GM19452 (cell line): ENCODE measurements at regions not wholly inside any gene's neighbourhood (a gene's known extent, or its start where the extent isn't known, plus 50 kb on each side); places are given as distances from the start of the nearest gene placed in this dataset.
A peak's percentile ranks its signal among the peaks of the same experiment; 100 is the strongest.
"Not testable (repeated sequence)": the region's sequence is repeated elsewhere in the genome, so short reads cannot be mapped to it uniquely, and the experiment has no call there.

Experiments used
- ATAC-seq: cut with Tn5 transposase; IDR thresholded peaks from one replicate; pipeline ENCODE4 v1.9.1; 2021; ENCODE audit not compliant: unreplicated experiment

GRCh38 chr3:153889905-153890334 lies 231.3 kb upstream of the ARHGEF26 start:
- peak; percentile 66 for ATAC-seq

GRCh38 chr3:153892126-153892525 lies 229.1 kb upstream of the ARHGEF26 start:
- ATAC-seq: no peak

GRCh38 chr3:153894857-153895256 lies 226.3 kb upstream of the ARHGEF26 start:
- no peak for ATAC-seq

- no peak for ATAC-seq
These were observed 225.0 kb upstream of the ARHGEF26 start for GRCh38 chr3:153896197-153896596.

GRCh38 chr3:153897025-153897723 lies 224.0 kb upstream of the ARHGEF26 start:
- ATAC-seq: peak; percentile 74

DNA sequence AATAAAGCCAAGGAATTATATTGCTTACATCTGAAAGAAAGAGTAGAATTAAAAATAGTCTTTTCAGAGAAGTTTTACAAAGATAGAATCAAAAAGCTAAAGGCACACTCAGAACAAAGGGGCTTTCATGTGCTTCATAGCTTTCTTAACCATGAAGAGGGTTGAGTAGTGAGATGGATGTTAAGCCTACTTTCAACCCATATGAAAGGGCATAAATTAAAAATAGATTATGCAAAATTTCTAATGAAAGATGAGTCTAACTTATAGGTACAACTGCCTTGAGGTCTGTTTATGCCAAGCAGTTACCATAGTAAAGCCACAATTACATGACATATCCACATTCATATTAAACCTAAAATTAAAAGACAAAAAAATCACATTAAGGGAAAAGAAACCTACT lies 223.3 kb upstream of the ARHGEF26 start:
- ATAC-seq: peak; percentile 77

DNA sequence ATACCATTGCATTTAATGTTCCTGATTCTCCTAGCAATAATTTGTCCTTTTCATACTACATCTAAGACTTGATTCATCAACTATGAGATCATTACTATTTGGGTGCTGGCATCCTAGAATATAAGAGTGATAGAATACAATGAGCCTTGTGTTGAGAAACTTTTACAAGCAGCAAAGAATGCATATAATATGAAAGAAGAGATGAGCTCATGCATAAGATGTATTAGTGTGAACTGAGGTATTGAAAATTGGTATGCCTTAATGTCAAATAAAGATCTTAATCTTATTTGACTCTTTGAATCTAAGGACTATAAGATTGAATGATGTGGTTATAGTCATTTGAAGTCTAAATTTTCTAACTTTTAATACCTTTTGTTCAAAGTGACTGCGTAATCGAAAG lies 220.0 kb upstream of the ARHGEF26 start:
- no peak for ATAC-seq

DNA sequence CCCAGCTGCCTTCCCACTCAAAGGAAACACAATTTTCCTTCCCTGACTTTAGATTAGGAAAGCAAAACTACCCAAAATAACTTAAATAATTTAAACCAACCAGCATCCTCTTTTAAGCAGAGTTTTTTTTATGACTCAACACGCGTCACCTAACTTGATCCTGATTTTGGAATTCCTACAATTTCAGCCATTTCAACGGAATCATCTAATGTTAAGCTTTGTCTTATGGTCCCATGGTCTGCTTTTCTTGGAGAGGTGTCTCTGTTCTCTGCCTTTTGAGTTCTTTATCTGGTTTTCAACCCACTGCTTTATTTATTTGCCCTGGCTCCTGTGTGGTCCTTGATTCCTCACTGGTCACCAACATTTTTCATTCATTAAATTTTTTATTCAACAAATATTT lies 219.2 kb upstream of the ARHGEF26 start:
- ATAC-seq: no peak

- peak; percentile 73 for ATAC-seq
These were observed 217.8 kb upstream of the ARHGEF26 start for GRCh38 chr3:153903430-153903829.

DNA sequence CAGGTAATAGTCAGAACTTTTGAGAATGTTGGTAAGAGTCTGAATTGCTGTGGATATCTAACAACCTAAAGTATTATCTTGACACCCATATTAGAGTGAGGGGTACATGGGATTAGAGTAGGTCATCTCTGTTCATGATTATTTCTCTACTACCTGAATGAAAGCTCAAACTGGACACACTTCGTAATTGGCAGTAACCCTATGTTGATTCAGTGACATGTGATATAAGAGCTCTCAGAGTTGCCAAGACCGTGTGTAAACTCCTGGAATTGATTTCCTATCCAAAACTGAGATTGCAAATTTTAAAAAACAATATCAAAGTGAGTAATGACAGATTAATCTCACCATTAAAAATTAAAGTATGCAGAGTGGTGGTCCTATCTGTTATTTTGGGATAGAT lies 214.8 kb upstream of the ARHGEF26 start:
- ATAC-seq: no peak

- no peak for ATAC-seq
These were observed 210.8 kb upstream of the ARHGEF26 start for GRCh38 chr3:153910387-153910786.

DNA sequence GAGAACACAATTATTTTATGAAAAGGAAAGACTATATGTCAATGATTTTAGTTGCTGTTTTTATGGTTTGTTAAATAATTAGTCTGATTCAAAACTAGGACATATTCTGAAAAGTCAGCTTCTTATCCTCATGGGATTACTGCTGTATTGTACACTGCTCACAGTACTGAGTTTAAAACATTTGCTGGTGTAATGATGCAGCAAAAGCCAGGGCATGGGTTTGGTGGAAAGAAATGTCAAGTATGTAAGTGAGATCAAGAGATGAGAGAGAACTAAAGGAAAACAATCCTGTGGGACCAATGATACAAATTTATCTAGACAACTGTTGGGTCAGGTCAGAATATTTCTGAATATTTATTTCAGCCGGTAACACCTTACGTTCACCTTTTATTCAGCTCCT lies 210.1 kb upstream of the ARHGEF26 start:
- no peak for ATAC-seq

DNA sequence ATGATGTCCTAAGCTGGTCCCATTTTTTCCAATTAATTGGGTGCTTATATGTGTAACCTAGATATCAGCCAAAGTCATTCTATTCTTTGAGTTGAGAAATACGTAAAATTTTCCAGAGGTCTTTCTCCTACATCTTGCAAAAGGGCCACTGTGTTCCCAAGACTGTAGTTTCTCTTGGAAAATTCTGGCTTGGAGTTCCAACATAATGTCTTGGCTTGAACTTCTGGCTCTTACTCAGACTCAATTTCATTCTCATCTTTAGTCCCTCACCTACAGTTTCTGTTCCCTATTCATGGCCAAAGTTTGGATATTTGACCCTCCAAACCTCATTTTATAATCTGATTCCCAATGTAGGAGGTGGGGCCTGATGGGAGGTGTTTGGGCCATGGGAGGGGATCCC lies 201.4 kb upstream of the ARHGEF26 start:
- no peak for ATAC-seq

GRCh38 chr3:153921826-153922225 lies 199.4 kb upstream of the ARHGEF26 start:
- ATAC-seq: no peak

GRCh38 chr3:153925841-153926514 lies 195.2 kb upstream of the ARHGEF26 start:
- ATAC-seq: no peak

- ATAC-seq: peak; percentile 67
These were observed 194.1 kb upstream of the ARHGEF26 start for GRCh38 chr3:153927107-153927506.

GRCh38 chr3:153928851-153929250 lies 192.3 kb upstream of the ARHGEF26 start:
- ATAC-seq: no peak

DNA sequence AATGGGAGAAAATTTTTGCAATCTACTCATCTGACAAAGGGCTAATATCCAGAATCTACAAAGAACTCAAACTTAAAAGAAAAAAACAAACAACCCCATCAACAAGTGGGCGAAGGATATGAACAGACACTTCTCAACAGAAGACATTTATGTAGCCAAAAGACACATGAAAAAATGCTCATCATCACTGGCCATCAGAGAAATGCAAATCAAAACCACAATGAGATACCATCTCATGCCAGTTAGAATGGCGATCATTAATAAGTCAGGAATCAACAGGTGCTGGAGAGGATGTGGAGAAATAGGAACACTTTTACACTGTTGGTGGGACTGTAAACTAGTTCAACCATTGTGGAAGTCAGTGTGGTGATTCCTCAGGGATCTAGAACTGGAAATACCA lies 187.7 kb upstream of the ARHGEF26 start:
- not testable (repeated sequence) for ATAC-seq

- ATAC-seq: no peak
These were observed 177.1 kb upstream of the ARHGEF26 start for GRCh38 chr3:153944084-153944483.

DNA sequence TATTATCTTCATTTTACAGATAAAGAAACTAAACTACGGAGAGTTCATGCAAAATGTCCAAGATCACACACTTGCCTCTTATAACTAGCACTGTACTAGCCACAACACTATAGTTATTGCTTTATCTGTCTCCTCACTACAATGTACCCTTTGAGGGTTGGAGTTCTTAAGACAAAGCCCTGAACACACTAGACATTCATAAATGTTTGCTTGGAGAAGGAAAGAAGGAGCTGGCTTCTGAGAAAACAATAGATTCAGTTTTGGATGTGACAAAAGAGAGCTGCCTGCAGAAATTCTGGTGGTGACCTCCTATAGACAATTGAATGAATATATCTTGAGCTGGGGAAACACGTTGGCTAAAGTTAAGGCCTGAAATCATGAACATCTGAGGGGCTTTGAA lies 169.9 kb upstream of the ARHGEF26 start:
- no peak for ATAC-seq

DNA sequence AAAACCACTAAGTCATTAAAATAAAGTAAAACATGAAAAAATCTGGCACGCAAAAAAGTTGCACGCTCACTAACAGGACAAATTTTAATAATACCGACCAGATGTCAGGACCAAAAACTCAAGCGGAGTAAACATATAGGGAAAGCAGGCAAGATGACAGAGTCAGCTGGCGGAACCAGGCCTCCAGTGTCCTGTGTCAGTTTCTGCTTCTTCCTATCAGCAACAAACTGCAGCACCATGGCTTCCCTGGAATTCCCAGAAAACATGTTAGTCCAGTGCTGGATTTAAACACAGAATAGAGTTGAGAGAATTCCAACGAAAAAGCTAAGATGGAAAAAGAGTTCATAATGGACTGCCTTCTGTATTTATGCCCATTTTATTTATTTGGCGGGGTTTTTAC lies 169.1 kb upstream of the ARHGEF26 start:
- no peak for ATAC-seq

DNA sequence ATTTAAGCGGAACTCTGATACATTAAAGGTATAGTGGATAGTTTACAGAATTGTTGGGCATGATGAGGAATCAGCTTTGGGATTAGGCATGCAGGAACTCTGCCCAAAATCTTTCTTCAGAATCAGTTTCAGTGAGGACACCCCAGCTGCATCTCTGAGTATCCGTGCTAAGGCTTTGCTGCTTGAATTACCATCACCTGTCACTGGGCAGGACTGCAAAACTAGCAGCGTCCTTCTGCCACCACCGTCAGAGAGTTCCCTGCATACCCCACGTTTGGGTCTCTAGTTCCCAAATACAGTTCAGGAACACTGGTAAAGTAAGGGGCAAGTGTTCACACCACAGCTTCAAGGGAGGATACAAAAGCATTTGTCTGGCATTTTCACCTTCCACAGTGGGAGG lies 164.6 kb upstream of the ARHGEF26 start:
- no peak for ATAC-seq

DNA sequence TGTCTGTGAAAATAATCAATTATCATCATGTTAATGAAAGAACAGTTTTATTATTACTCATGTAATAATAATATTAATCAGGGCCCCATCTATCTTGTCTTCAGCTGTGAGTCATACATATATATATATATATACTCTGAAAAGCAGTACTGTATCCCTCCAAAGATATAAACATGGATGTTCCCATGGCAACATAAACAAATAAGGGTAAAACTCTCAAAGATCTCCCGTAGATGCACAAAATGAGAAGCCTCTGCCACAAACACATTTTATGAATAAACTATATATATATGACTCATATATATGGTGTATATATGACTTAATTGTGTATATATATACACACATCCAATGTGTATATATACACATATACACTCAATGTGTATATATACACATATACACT lies 163.8 kb upstream of the ARHGEF26 start:
- no peak for ATAC-seq
